Testis (tissue), 2 donors: ENCODE measurements at regions not wholly inside any gene's neighbourhood (a gene's known extent, or its start where the extent isn't known, plus 50 kb on each side); places are given as distances from the start of the nearest gene placed in this dataset.

Experiments
- POLR2A ChIP-seq: fragments of 450-650 bp; IDR thresholded peaks from one replicate; pipeline ENCODE4 v1.6.1; 2017; ENCODE audit warnings: antibody characterized with exemption, mild to moderate bottlenecking, moderate library complexity
- TF ChIP-seq, protein P1 (sequence below), 3 experiments: fragments of 450-650 bp in 2 of 3; fragments of 200-600 bp in 1 of 3; sonication (generic) in 1 of 3; IDR thresholded peaks; one replicate each; pipeline ENCODE4 v1.5.1; 2016 to 2019; ENCODE audit warnings: antibody characterized with exemption in 3 of 3, mild to moderate bottlenecking in 2 of 3, moderate library complexity in 1 of 3

DNA sequence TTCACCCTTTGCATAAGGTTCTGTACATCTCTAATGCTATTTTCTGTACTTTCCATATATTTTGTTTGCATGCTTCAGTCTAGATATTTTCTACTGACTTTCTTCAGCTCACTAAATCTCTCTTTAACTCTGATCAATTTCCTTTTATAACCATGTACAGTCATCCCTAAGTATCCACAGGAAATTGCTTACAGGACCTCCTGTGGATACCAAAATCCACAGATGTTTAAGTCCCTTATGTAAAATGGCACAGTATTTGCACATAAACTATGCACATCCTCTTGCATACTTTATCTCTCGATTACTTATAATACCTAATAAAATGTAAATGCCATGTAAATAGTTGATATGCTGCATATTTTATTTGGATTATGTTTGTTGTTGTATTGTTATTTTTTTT lies 442.1 kb downstream of the TLE4 start:
- TF ChIP-seq, protein P1, sequence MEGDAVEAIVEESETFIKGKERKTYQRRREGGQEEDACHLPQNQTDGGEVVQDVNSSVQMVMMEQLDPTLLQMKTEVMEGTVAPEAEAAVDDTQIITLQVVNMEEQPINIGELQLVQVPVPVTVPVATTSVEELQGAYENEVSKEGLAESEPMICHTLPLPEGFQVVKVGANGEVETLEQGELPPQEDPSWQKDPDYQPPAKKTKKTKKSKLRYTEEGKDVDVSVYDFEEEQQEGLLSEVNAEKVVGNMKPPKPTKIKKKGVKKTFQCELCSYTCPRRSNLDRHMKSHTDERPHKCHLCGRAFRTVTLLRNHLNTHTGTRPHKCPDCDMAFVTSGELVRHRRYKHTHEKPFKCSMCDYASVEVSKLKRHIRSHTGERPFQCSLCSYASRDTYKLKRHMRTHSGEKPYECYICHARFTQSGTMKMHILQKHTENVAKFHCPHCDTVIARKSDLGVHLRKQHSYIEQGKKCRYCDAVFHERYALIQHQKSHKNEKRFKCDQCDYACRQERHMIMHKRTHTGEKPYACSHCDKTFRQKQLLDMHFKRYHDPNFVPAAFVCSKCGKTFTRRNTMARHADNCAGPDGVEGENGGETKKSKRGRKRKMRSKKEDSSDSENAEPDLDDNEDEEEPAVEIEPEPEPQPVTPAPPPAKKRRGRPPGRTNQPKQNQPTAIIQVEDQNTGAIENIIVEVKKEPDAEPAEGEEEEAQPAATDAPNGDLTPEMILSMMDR (IDR thresholded peaks at IDR 0.05) = no peak
- TF ChIP-seq POLR2A = no peak
